HG03025 (cell line): ENCODE measurements at regions not wholly inside any gene's neighbourhood (a gene's known extent, or its start where the extent isn't known, plus 50 kb on each side); places are given as distances from the start of the nearest gene placed in this dataset.

Experiments used
- ATAC-seq: cut with Tn5 transposase; IDR thresholded peaks from one replicate; pipeline ENCODE4 v1.9.1; 2021; ENCODE audit warnings: mild to moderate bottlenecking, moderate library complexity; ENCODE audit not compliant: unreplicated experiment, low FRiP score

DNA sequence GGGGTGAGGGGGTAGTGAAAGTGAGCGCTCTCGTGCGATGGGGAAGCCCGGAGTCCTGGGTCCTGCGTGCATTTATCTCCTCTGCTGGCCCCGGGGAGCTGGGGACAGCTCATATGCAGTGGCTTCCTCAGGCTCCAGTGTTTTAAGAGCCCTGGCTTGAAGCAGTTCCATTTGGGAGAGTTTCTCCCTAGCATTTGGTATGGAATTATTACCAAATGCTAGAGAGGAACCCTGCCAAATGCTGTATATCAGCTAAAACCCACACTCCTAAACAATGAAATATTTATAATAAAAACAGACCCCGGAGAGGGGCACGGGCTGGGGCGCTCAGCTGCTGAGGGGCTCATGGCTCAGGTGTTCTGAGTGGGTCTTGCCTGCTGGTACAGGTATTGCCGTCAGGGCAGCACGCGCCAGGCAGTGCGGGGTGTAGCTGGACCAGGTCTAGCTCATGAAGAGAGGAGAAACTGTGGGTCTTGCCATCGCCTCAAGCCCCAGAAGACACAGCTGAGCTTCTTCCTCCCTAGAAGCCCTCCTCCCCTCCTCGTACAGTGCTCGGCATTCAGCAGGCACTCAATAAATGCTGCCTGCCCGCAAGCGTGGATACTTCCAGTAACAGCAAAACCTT is 163.6 kb upstream of the ZNF536 start:
- no peak for ATAC-seq

GRCh38 chr19:30209617-30210600 is 162.3 kb upstream of the ZNF536 start:
- ATAC-seq: no peak

DNA sequence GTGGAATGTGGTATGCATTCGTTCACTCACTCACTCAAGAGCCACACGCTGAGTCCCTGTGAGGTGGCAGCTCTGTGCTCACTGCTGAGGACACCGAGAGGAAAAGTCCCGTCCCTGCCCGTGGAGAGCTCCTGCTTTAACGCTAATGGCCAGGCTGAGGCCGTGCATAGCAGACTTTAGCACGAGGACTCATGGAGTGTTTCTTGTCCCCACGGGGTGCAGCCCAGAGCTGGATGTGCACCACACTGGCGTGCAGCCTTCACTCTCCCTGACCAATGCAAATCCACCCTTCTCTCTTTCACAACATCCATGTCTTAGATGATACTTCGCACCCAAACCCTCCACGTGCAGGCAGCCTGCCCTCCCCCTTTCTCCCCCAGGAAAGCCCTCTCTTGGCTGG is 159.6 kb upstream of the ZNF536 start:
- no peak for ATAC-seq

- ATAC-seq: no peak
Measured at GRCh38 chr19:30214651-30215051, 157.5 kb upstream of the ZNF536 start.

- no peak for ATAC-seq
Measured at GRCh38 chr19:30215248-30215647, 156.9 kb upstream of the ZNF536 start.

DNA sequence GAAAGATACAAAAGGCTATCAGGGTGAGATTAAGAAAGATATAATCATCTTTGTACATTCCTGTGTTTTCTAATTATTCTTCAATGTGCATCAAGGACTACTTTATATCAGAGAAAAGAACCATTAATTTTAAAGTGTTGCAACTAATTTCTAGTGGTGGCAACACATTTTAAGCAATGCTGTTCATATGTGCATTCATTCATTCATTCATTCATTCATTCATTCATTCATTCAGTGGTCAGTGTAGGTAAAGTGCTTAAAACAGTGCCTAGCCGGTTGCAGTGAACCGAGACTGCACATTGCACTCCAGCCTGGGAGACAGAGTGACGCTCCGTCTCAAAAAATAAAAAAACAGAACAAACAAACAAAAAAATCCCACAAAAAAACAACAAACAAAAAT is 155.7 kb upstream of the ZNF536 start:
- no peak for ATAC-seq

GRCh38 chr19:30217461-30217860 is 154.7 kb upstream of the ZNF536 start:
- ATAC-seq: no peak

GRCh38 chr19:30219702-30220101 is 152.5 kb upstream of the ZNF536 start:
- ATAC-seq: no peak

DNA sequence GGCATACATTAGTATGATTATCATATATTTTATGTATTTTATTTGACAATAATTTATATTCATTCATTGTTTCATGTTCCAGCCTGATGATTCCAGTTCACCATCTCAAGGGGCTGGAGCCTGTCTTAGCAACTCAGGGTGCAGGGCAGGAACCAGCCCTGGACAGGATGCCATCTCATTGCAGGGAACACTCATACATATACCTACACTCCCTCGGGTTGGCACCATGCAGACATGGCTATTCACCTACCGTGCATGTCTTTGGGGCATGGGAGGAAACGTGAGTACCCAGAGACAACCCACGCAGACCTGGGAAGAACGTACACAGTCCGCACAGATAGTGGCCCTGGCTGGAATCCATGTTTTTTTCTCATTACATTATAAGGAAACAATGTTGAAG is 151.0 kb upstream of the ZNF536 start:
- ATAC-seq: no peak

DNA sequence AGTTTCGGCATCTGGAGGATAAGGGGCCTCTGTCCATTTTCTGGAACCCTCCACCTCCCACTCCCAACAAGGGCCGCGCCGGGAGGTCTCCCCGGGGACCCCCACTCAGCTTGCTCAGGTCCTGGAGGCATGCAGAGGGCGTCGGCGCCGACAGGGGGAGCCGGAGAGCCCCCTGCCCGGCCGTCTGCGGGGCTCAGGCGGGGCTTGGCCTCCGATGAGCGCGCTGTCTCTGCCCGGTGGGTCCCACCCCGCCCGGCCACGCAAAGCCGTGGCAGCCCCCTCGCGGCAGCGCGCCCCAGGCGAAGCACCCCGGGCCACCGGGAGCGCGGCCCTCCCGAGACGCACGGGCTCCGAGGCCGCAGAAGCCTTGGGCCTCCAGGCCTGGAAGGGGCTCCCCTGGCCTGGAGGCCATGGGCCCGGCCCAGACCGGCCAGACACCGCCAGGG is 149.7 kb upstream of the ZNF536 start:
- no peak for ATAC-seq

DNA sequence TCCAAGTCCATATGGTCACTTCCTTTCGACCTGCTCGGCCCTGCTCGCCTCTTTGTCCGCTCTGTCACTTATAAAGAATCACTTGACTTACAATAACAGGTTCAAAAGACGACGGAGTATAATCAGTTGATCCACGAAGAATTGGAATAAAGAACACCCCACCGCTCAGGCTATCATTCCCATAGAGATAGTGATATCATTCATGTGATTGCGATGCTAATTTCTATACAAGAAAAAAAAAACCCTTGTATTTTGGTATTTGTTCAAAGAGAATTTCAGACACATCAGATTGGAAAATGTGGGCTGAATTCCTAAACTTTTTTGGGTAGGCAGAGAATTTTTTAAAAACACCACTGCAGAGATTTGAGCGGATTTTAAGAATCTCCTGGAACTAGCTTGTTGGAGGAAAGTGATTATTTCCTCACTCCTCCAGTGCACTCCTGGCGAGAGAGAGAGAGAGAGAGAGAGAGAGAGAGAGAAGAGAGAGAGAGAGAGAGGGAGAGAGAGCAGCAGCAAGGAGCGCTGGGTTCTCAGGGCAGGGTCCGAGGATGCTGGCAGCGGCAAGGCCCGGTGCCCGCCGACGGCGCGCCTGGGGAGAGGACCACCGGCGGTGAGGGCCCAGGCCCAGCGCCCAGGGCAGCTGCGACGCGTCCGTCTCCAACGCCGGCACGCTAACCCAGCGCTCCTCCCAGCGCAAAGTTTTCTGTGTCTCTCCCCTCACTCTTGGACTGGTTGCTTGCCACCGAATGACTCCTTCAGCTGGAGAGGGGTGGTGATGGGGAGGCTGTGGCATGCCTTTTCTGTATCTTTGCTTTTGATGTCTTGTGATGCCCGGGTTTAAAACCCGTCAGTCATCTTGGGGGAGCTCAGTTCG is 149.0 kb upstream of the ZNF536 start:
- ATAC-seq: no peak

- no peak for ATAC-seq
Measured at GRCh38 chr19:30223866-30224688, 148.1 kb upstream of the ZNF536 start.

DNA sequence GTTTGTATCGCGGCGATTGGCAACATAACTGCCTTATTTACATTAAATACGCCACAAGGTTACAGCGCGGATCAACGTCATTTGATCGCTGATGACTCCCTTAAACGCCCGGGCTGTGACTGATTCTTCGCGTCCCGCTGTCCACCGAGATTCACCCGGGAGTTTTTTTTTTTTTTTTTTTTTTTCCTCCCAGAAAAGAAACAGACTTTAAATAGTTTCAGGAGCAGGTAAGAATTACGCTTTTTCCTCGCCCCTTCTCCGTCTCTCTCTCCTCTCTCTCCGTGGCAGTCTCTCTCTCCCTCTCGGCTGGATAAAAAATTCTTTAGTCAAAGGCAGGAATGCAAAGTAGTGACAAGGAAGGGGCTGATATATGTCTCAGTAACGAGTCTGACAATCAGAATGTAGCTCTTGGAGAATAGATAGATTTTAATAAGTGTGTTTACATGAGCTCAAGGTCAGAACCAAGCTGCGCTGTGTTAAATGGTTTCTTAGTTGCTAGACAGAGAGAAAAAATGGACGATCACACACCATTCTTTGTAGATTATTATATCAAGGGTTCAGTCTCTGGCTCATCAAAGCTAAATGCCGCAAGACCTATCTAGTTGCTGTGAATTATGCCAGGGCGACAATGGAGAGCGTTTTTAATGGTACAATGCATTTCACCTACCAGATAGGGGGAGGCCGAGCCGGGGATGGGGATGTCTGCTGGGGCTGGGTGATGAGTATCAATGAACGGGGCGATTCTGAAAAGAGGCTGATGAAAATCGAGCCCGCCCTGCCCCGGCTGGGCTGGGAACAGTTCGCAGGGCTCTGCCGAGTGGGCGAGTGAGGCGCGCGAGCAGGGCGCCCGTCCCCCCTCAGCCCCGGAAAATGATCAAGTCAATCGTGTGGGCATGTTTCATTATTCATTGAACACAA is 147.2 kb upstream of the ZNF536 start:
- no peak for ATAC-seq

DNA sequence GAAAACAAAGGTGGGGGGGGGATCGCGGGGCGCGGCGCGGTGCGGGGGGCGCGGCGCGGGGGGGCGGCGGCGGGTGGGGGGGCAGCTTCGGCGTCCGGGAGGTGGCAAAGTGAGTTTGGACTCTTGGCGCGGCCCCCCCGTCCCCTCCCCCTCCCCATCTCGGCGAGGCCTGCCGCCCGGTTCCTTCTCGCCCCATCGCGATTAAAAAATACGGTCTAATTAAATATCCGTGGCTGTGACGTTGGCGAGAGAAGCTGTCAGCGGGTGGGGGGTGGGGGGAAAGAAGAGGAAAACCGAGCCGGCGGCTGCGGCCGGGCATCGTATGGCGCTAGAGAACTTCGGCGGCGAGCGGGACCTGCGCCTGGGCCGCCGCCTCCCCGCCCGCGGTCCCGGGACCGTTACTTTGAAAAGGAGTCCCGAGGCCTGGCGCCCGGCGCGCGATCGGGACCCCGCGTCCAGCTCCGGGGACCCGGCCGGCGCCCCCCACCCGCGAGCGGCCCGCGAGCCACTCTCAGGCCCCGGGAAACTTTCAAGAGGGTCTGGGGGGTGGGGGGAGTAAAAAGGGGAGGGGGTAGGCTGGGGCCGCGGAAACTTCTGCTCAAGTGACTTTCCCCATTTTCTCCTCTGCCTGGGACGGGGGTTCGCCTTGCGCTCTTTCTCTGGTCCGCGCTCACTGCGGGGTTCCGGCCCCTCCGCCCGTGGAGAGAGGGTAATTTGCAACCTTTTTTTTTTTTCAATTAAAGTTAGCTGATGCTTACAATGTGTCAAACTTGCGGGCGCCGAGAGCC is 146.3 kb upstream of the ZNF536 start:
- ATAC-seq: no peak

DNA sequence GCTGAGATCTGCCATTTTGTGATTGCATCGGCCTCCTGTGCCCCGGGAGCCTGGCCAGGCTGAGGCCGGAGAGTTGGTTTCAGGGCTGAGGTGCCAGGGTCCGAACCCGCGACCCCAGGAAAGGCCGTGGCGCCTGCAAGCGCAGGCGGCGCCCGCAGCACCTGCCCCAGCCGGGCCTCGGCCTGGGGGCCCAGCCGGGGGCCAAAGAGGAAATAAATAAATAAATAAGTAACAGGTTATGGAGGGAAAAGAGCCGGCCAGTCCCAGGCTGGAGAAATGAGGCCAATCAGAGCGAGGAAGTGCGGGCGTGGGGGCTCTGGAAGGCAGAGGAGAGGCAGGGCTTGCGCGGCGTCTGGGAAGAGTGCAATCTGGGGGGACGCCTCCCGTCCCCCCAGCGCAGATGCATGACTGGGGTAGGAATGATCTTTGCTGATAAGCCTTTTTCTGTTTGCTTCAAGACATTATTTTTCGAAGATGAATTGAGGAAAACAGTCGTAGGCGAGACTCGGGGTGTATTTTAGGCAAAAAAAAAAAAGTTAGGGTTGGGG is 145.6 kb upstream of the ZNF536 start:
- ATAC-seq: no peak

DNA sequence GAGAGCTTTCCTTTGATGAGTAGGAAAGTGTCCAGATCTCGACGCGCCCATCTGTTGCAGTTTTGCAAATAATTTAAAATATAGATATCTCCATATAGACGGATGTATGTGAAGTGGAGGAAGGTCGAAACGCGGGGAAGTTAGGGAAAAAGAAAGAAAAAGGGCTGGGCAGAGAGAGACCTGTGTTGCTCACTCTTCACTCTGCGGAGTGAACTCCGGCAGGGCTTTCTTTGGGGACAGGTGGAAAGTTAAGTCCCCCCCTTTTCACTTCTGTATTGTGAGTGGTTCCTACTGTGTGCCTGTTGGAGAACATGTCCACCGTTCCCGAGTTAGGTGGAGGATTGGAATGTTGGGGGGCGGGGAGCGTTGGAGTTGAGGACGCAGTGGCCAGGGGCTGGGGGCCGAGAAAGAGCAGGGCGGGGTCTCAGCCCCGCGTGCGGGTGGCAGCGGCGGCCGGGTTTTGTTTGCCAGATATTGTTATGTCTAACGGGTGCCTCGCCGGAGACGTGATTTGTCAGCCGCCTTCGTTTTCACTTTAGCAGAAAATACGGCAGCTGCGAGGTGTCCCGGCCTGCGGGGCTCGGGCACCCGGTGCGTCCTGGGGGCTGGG is 145.1 kb upstream of the ZNF536 start:
- ATAC-seq: no peak

DNA sequence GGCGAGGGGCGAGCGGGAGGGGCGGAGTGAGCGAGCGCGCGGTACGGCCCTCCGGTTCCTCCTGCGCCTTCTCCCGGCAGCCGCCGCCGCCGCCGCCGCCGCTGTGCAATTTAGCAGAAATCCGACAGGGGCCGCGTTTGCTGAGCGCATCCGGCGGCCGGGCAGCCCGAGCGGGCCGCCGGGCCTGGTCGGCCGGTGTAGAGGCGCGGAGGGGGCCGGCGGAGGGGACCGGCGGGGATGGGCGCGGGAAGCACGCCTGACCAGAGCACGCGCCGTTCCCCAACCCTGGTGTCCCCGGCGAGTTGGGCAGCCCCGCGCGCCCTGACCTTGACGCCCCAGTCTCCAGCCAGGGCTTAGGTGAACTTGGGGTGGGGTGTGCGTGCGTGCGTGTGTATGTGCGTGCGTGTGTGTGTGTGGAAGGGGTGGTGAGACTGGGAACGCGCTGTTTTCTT is 144.5 kb upstream of the ZNF536 start:
- peak; percentile 59 for ATAC-seq
